ENCODE measurements at regions not wholly inside any gene's neighbourhood (a gene's known extent, or its start where the extent isn't known, plus 50 kb on each side); places are given as distances from the start of the nearest gene placed in this dataset.
"Not testable (repeated sequence)": the region's sequence is repeated elsewhere in the genome, so short reads cannot be mapped to it uniquely, and the experiment has no call there.

GRCh38 chr3:187795207-187795960 lies 50.1 kb upstream of the BCL6 start:
- no peak for DNase-seq (ENCODE audit: low read depth in 2 of 2)

GRCh38 chr3:187798126-187798525 lies 52.9 kb upstream of the BCL6 start:
- no peak for DNase-seq (ENCODE audit: low read depth in 2 of 2)

DNA sequence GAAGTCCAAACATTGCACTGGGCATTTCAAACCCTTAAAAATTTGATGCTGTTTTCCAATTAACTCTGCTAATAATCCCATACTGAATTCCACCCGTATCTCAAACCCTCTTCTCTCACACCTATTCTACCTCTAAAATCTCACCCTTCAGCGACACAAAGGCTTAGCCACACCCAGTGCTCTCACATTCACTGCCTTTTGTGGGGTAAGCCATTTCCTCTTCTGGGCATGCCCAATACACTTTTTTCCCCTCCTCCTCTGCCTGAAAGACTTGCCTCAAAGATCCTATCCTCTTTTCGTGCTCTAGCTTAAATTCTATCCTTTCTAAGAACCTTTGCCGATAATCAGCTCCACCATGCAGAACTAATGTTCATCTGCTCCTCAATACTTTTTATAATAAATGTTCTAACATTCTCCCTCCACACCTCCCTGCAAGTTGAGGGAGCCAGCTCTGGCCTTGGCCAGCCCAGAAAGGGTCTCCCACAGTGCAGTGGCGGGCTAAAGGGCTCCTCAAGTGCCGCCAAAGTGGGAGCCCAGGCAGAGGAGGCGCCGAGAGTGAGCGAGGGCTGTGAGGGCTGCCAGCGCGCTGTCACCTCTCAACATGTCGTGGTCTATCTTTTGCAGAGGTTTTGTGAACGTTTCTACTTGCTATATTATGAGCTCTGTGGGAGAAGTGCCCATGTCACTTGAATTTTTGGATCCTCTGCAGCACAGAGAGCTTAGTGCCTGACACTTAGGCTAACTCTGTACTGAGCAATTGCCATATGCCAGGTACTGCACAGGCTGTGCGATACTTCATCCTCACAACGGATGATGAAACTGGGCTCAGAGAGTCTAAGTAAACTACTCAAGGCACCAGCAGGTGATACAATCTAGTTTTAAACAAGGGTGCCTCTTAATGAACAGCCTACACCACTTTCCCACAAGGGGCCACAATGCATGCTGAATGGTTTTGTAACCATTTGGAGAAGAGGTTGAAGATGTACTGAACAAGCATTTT lies 53.6 kb upstream of the BCL6 start:
- peak in 1 of 2 donors; percentile 14 for DNase-seq (ENCODE audit: low read depth in 2 of 2)

DNA sequence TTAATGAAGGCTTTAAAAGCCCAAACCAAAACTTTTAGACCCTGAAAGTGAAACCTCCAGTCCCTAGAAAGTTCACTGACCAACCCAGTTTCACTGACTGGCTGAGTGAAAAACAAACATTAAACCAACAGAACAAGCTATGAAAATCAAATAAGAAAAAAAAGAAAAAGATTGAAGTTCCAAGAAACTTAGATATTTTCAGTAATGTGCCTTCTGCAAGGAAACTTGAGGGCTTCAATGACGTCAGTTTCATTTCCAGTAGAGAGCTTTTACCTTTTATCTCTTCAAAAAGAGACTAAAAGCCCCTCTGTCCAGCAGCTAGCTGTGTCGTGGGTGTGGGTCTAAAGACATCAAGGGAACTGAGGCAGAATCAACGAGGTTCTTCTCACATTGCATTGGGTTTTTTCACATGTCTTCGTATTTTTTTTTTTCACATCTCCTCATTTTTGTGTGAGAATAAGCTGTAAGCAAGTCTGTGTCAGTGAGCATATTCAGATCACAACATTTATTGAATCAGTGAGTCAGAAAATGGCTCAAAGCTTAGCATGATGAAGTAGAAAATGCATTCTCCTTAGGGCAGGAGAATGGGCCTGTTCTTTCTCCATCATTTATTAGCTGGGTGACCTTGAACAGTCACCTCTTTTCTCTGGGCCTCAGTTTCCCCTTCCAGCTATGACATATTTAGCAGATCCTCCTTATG lies 54.8 kb upstream of the BCL6 start:
- DNase-seq (ENCODE audit: low read depth in 2 of 2) = no peak

- no peak for DNase-seq (ENCODE audit: low read depth in 2 of 2)
These were observed 55.9 kb upstream of the BCL6 start for GRCh38 chr3:187801152-187801551.

GRCh38 chr3:187802203-187802927 lies 57.1 kb upstream of the BCL6 start:
- DNase-seq (ENCODE audit: low read depth in 2 of 2) = no peak

DNA sequence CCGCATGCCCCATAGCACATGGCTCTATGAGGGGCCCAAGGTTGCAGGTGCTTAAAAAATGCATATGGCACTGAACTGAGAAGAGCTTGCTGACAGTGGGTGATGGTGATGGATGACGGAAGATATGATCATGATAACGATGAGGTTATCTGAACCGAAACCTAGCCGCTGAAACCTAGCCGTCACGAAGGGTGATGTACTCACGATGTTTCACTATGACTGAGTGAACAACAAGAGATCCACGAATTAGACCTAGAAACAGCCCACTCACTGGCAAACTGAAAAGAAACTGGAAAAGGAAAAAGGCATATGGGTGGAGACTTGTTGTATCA lies 57.6 kb upstream of the BCL6 start:
- peak in 1 of 2 donors; percentile 39 for DNase-seq (ENCODE audit: low read depth in 2 of 2)

DNA sequence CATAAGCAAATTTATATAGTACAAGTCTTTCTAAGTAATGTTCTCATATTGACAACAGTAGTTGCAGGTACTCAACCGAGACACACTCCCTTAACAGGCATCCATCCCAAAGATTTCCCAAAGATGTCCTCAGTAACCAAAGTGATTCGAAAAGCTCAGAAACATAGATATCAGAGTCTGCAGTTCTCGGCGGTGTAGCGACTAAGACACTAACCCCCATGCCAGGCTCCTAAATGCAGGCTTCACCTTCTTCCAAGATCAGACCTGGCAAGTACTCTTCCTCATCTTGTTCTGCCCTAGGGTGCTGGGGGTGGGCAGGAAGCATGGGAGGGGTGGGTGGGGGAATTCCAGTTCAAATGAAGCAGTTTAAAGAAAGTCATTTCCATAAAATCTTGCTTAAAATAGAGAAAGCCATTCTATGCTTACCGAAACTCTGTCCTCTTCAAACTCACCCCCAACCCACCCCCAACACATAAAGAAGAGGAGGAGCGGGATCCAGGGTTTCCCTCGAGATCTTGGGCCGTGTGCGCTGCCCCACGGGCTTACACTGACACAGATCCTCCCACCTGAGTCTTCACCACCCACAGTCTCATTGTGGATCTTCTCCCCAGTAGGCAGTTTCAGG lies 59.0 kb upstream of the BCL6 start:
- no peak for DNase-seq (ENCODE audit: low read depth in 2 of 2)

DNA sequence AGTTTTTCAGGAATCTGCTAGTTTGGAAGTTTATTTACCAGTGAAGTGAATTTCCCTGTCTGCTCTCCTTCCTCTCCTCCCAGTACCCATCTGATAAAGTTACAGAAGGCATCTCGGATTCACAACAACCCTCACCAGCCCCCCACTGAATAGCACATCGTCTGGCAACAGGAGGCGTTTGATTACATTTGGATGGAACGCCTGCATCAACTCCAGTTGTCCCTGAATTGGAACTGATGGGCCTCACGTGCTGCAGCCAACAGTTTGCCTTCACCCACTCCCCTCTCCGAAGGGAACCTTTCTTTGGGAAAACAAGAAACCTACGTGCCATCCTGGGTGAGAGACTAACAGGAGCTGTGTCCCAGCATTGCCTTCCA lies 59.5 kb upstream of the BCL6 start:
- no peak for DNase-seq (ENCODE audit: low read depth in 2 of 2)

DNA sequence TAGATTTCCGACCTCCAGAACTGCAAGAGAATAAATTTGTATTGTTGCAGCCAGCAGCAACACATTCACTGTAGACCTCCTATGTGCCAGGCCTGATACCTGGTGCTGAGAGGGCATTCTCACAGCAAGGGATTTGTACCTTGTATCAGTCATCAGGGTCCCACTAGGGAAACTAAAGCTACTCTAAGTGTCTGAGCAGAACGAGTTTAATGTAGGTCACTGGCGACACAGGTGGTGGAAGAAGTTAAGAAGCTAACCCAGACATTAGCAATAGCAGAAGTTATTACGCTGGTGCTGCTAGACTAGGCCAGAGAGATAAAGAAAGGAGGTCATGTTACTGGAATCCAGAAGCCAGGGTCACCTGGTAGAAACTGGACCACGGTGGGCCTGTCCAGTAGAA lies 60.5 kb upstream of the BCL6 start:
- DNase-seq (ENCODE audit: low read depth in 2 of 2) = no peak

DNA sequence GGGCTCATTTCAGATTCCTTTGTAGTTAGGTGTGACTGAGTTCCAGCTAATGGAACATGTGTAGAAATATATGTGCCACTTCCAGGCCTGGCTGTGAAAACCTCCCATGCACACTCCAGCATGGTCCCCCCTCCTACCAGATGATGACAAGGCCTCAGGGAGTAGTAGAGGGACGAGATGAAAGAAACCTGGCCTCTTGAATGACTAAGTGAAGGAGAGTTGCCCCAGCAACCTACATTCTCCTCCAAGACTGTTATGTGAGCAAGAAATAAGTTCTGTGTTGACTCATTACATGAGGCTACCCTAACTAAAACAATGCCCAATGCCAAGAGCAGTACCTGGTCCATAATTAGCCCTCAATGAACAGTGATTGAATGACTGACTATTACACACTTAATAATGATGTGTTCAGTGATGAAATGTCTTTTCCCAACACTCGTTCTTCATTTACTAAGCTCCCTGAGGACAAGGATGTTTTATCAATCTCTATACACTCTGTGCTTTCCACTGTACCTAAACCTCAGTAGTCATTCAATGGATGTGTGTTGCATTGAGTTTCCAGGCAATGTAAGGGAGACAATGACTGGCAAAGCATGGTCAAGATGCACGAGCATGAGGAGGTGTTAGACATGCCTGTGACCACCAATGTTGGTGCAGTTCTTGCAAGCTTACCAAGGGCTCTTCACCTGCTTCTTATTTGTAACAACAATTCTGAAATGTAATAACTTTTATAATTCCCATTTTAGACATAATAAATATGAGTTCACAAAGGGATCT lies 62.0 kb upstream of the BCL6 start:
- no peak for DNase-seq (ENCODE audit: low read depth in 2 of 2)

DNA sequence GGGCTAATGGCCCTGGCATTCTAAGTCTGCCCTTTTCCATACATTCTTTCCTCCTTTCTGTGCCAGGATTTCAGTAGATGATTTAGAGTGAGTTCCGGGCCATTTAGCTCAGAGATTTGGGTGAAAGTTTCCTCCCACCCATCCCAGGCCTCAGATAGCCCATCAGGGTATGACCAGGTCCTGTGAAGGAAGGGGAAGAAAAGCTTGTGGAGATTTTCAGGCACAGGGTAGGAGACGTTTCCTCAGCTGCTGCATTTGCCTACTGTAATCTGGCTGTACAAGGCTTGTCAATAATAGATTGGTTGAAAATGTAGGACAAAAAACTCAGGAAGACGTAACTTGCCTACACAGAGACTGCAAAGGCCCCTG lies 63.2 kb upstream of the BCL6 start:
- no peak for DNase-seq (ENCODE audit: low read depth in 2 of 2)

GRCh38 chr3:187809612-187809991 lies 64.3 kb upstream of the BCL6 start:
- no peak for DNase-seq (ENCODE audit: low read depth in 2 of 2)

- DNase-seq (ENCODE audit: low read depth in 2 of 2) = no peak
These were observed 64.8 kb upstream of the BCL6 start for GRCh38 chr3:187810021-187810446.

- DNase-seq (ENCODE audit: low read depth in 2 of 2) = no peak
These were observed 66.5 kb upstream of the BCL6 start for GRCh38 chr3:187811585-187812250.

DNA sequence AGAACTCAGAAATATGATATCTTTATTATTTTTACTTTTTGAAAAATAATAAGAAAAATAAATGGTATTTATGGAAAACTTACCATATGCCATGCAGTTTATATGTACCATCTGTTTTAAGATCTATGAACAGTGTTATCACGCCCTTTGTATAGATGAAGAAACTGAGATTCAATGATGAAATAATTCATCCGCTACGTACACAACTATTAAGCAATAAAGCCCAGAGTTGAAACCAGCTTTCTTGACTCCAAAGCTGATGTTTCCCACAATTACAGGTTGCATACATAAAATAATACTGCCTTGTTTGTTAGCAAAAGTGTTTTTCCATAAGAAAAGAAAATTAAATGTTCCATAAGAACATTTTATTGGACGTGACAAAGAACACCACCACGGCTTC lies 67.2 kb upstream of the BCL6 start:
- DNase-seq (ENCODE audit: low read depth in 2 of 2) = no peak

- DNase-seq (ENCODE audit: low read depth in 2 of 2) = no peak
These were observed 67.9 kb upstream of the BCL6 start for GRCh38 chr3:187813198-187813597.

DNA sequence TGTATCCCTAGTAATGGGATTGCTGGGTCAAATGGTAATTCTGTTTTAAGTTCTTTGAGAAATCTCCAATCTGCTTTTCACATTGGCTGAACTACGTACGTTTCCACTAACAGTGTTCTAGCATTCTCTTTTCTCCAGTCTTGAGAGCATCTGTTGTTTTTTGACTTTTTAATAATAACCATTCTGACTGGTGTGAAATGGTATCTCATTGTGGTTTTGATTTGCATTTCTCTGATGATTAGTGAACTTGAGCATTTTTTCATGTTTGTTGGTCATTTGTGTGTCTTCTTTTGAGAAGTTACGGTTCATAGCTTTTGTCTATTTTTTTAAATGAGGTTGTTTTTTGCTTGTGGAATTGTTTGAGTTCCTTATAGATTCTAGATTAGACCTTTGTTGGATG lies 72.5 kb upstream of the BCL6 start:
- DNase-seq (ENCODE audit: low read depth in 2 of 2) = not testable (repeated sequence)

DNA sequence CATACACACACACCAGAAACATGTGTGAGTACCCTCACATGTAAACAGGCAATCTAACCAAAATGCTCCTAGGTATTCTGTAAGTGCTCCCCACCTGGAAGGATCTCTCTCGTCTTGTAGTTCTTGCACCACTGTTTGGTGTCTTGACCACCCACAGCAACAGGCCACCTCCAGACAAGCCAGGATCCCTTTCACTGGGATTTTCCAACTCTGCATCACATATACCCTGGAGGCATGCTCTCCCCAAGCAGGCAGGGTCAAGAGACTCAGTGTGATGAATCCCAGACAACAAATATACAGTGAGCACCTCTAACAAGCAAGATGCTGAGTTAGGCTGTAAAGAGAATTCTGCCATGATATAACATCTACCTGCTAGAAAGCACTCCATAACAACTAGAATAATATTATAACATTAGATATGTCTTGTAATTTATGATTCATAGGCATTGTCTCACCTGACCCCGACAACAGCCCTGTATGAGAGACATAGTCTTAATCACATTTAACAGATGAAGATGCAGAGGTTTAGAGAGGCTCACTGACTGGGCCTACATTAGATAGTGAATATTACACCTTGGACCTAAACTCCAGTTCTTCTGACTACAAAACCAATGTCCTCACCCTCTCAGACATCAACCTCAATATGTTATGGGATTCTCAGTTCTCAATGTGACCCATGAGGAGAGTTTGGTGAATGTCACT lies 76.5 kb upstream of the BCL6 start:
- DNase-seq (ENCODE audit: low read depth in 2 of 2) = no peak
